HG03196 (cell line): ENCODE measurements at regions not wholly inside any gene's neighbourhood (a gene's known extent, or its start where the extent isn't known, plus 50 kb on each side); places are given as distances from the start of the nearest gene placed in this dataset.
"Not testable (repeated sequence)": the region's sequence is repeated elsewhere in the genome, so short reads cannot be mapped to it uniquely, and the experiment has no call there.

Source experiments
- ATAC-seq: cut with Tn5 transposase; IDR thresholded peaks from one replicate; pipeline ENCODE4 v1.9.1; 2021; ENCODE audit not compliant: unreplicated experiment

- no peak for ATAC-seq
Measured at GRCh38 chr9:30127371-30127770, 2257.1 kb upstream of the ACO1 start.

GRCh38 chr9:30140407-30140806 is 2244.0 kb upstream of the ACO1 start:
- ATAC-seq = no peak

DNA sequence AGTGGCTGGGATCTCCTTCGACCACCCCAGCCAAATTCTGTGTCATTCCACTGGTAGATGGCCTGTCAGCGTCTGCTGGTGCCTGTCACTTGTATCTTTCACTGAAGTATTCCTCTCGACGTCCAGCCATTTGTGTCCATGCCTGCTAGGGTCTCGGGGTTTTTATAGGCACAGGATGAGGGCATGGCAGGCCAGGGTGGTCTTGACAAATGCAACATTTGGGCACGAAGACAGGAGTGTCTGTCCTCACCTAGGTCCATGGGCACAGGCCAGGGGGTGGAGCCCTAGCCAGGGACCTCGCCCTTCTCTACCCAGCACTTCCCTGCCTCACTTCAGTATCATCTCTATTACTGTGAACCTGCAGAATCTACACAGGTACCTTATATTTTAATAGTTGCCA is 2223.9 kb upstream of the ACO1 start:
- ATAC-seq = no peak

DNA sequence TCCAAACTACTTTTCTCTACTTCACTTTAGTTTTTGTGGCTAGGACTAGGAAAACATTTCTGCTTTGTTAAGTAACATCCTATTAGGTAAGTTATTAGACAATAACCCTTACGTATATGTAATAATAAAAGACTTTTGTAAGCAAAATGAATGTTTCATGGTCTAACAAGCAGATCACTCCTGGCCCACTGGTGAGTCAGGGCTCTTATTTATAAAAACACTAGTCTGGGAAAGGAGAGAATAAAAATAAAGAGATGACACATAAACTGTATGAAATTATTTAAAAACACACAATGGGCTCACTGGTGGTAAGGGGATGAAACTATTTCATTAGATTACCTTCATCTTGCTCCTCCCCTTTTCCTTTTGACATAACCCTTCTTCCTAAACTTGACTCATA is 2212.2 kb upstream of the ACO1 start:
- no peak for ATAC-seq

DNA sequence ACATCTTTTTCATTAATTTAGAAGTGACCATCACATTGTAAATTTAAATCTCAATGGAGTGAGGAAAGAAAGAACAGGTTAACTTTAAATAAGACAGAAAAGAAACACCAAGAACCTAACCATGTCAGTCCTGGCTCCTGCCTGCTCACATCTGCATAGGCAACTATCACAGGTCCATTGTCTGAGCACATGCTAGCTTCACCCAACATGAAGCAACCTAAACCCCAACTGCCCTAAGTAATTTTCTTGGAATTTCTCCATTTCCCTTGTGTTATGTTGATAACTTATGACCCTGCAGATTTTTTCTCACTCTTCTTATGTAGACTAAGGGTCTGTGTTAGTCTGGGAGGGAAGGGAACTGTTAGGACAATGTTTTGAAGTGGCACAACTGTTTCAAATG is 2205.8 kb upstream of the ACO1 start:
- no peak for ATAC-seq

GRCh38 chr9:30193421-30193820 is 2191.0 kb upstream of the ACO1 start:
- no peak for ATAC-seq

GRCh38 chr9:30196941-30197340 is 2187.5 kb upstream of the ACO1 start:
- ATAC-seq = no peak

DNA sequence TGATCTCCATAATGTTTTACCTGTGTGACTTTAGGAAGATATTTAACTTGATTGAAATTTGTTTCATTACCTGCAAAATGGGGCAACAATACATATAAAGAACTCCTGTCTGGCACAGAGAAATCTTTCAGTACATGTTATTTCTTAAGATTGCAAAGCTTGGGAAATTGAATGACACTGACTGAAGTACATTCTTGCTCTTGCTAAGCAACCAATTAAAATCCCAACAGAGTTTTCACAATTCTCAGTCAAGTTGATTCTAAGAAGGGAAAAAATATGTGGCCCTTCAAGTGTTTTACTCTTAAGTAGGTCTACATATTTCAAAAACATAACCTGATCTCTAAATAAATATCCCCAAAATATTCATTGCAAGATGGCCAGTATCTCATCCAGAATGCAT is 2187.0 kb upstream of the ACO1 start:
- ATAC-seq = no peak

DNA sequence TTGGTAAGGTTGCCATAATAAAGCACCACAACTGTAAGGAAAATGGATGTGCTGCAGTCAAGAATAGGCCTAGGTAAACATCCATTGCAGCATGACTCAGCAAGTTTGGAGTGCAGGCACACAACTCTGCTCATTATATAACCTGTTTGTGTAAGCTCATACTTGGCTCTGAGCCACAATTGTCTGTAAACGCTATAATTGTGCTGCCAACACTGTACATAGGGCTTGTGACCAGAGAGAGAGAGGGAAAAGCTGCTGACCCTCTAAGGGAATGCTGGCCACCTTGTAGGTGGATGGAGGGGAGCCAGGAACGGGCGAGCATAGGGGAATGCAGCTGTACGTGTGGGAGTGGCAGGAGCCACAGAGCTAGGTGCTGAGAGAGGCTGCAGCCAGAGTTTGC is 2186.5 kb upstream of the ACO1 start:
- ATAC-seq = no peak

GRCh38 chr9:30198463-30199309 is 2185.8 kb upstream of the ACO1 start:
- ATAC-seq = no peak

DNA sequence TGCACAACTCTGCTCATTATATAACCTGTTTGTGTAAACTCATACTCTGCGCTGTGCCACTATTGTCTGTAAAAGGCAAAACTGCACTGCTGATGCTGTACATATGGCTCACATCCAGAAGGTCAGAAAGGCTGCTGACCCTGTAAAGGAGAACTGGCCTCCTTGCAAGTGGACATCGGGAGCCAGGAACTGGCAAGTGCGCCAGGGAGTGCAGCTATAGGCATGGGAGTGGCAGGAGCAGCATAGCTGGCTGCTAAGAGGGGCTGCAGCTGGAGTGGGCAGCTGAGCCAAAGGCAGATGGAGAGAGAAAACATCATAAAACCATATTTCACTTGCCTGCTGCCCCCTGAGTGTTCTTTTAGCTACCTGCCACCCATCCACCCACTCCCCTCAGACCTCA is 2183.4 kb upstream of the ACO1 start:
- no peak for ATAC-seq

DNA sequence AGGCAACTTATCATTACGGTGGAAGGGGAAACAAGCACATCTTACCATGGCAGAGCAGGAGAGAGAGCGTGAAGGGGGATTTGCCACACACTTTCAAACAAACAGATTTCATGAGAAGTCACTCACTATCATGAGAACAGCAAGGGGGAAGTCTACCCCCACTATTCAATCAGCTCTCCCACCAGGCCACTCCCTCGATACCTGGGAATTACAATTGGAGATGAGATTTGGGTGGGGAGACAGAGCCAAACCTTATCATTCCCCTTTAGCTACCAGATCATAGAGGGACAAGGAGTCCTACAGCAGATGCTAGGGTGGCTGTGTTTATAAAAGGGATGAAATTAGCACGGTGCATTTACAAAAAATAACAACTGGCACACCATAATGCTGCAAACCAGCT is 2149.4 kb upstream of the ACO1 start:
- no peak for ATAC-seq

GRCh38 chr9:30235564-30235963 is 2148.9 kb upstream of the ACO1 start:
- ATAC-seq = no peak

DNA sequence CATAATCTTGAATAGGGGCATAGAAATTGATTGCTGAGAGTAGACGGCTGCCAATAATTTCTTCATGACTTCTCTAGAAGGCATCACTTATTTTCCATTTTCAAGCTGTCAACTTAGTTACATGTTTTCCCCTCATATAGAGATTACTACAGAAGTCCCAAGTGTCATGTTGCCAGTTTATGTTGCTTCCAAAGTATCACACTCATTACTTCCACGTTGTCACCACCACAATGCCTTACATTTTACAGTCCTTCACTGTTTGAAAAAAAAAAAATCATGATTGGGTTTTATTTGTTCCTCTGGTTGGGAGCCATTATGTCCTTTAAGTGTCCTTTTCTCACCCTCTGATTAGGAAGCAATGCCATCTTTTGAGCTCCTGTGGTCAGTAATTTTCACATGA is 2144.6 kb upstream of the ACO1 start:
- no peak for ATAC-seq

- ATAC-seq = no peak
Measured at GRCh38 chr9:30243467-30243866, 2141.0 kb upstream of the ACO1 start.

- ATAC-seq = no peak
Measured at GRCh38 chr9:30244877-30245276, 2139.6 kb upstream of the ACO1 start.

- ATAC-seq = no peak
Measured at GRCh38 chr9:30250872-30251271, 2133.6 kb upstream of the ACO1 start.

- ATAC-seq = no peak
Measured at GRCh38 chr9:30258094-30258493, 2126.3 kb upstream of the ACO1 start.

GRCh38 chr9:30280229-30280900 is 2104.1 kb upstream of the ACO1 start:
- ATAC-seq = no peak

- ATAC-seq = no peak
Measured at GRCh38 chr9:30289435-30289834, 2095.0 kb upstream of the ACO1 start.

GRCh38 chr9:30292026-30292425 is 2092.4 kb upstream of the ACO1 start:
- not testable (repeated sequence) for ATAC-seq

DNA sequence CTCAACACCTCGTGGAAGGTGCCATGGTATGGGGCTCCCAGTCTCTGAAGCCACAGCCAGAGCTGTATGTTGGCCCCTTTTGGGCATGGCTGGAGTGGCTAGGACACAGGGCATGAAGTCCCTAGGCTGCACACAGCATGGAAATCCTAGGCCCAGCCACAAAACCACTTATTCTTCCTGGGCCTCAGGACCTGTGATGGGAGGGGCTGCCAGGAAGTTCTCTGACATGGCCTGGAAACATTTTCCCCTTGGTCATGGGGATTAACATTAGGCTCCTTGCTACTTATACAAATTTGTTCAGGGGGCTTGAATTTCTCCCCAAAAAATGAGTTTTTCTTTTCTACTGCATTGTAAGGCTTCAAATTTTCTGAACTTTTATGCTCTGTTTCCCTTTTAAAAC is 2091.2 kb upstream of the ACO1 start:
- ATAC-seq = no peak
